GM12878 (cell line): ENCODE measurements at regions not wholly inside any gene's neighbourhood (a gene's known extent, or its start where the extent isn't known, plus 50 kb on each side); places are given as distances from the start of the nearest gene placed in this dataset.

Experiments
- ATF7 ChIP-seq: fragments of 450-650 bp; IDR thresholded peaks from 2 replicates; pipeline ENCODE4 v1.6.1; 2016; ENCODE audit warnings: low read depth, mild to moderate bottlenecking
- EED ChIP-seq: sonication (generic); IDR thresholded peaks from 2 replicates; pipeline ENCODE4 v1.6.1; 2016; ENCODE audit warnings: antibody characterized with exemption, low read depth
- EP300 ChIP-seq, 2 experiments: fragments of 150-350 bp in 1 of 2; IDR thresholded peaks; 2 replicates each; pipeline ENCODE4 v1.6.1; 2011 to 2012; ENCODE audit warnings: low read depth in 2 of 2, low read length in 2 of 2, borderline replicate concordance in 1 of 2, improper control_type of control experiment in 1 of 2, inconsistent platforms in 1 of 2; ENCODE audit not compliant: control insufficient read depth in 1 of 2
- GATAD2B ChIP-seq: fragments of 450-650 bp; conservative IDR thresholded peaks from 2 replicates; pipeline ENCODE4 v1.6.1; 2017; ENCODE audit warnings: low read depth, mild to moderate bottlenecking, moderate library complexity
- IKZF1 ChIP-seq: fragments of 450-650 bp; conservative IDR thresholded peaks from 2 replicates; pipeline ENCODE4 v1.6.1; 2017; ENCODE audit warnings: antibody characterized with exemption, mild to moderate bottlenecking
- IRF4 ChIP-seq: IDR thresholded peaks from 2 replicates; pipeline ENCODE4 v1.6.1; 2011; ENCODE audit warnings: low read depth, low read length
- JUND ChIP-seq: IDR thresholded peaks from 2 replicates; pipeline ENCODE4 v1.6.1; 2012; ENCODE audit warnings: low read depth, mild to moderate bottlenecking, low read length, improper control_type of control experiment, moderate library complexity
- MTA2 ChIP-seq: fragments of 450-650 bp; IDR thresholded peaks from 2 replicates; pipeline ENCODE4 v1.6.1; 2016; ENCODE audit warnings: low read depth, mild to moderate bottlenecking, moderate library complexity
- MXI1 ChIP-seq: fragments of 150-350 bp; IDR thresholded peaks from 2 replicates; pipeline ENCODE4 v1.6.1; 2011; ENCODE audit warnings: low read depth, mild to moderate bottlenecking, inconsistent platforms, low read length, improper control_type of control experiment
- NBN ChIP-seq: fragments of 450-650 bp; IDR thresholded peaks from 2 replicates; pipeline ENCODE4 v1.6.1; 2016
- NR2F1 ChIP-seq: fragments of 450-650 bp; conservative IDR thresholded peaks from 2 replicates; pipeline ENCODE4 v1.6.1; 2017; ENCODE audit warnings: mild to moderate bottlenecking
- PAX5 ChIP-seq: IDR thresholded peaks from 2 replicates; pipeline ENCODE4 v1.6.1; 2011; ENCODE audit warnings: low read depth, low read length, borderline replicate concordance
- SMAD1 ChIP-seq: fragments of 450-650 bp; IDR thresholded peaks from 2 replicates; pipeline ENCODE4 v1.6.1; 2018; ENCODE audit warnings: mild to moderate bottlenecking, low read depth; ENCODE audit not compliant: partially characterized antibody
- SUZ12 ChIP-seq: fragments of 200-600 bp; sonication (generic); IDR thresholded peaks from one replicate; pipeline ENCODE4 v1.6.1; 2018; ENCODE audit warnings: antibody characterized with exemption, mild to moderate bottlenecking; ENCODE audit not compliant: unreplicated experiment
- TBL1XR1 ChIP-seq: IDR thresholded peaks from 2 replicates; pipeline ENCODE4 v1.6.1; 2012; ENCODE audit warnings: low read depth, low read length, improper control_type of control experiment
- USF2 ChIP-seq: IDR thresholded peaks from 2 replicates; pipeline ENCODE4 v1.6.1; 2011; ENCODE audit warnings: low read depth, low read length, improper control_type of control experiment, borderline replicate concordance
- ZBTB11 ChIP-seq: fragments of 450-650 bp; formaldehyde crosslinking; IDR thresholded peaks from 2 replicates; pipeline ENCODE4 v1.5.0; 2022; ENCODE audit warnings: mild to moderate bottlenecking, missing genetic modification characterization
- ZNF24 ChIP-seq: fragments of 450-650 bp; IDR thresholded peaks from 2 replicates; pipeline ENCODE4 v1.6.1; 2017; ENCODE audit warnings: antibody characterized with exemption, mild to moderate bottlenecking
- ZNF687 ChIP-seq: fragments of 450-650 bp; IDR thresholded peaks from 2 replicates; pipeline ENCODE4 v1.6.1; 2017; ENCODE audit warnings: mild to moderate bottlenecking, moderate library complexity
- ZSCAN29 ChIP-seq: fragments of 450-650 bp; IDR thresholded peaks from 2 replicates; pipeline ENCODE4 v1.6.1; 2017; ENCODE audit warnings: mild to moderate bottlenecking, moderate library complexity
- TF ChIP-seq, protein P1 (sequence below): fragments of 450-650 bp; IDR thresholded peaks from 2 replicates; pipeline ENCODE4 v1.6.1; 2017; ENCODE audit warnings: mild to moderate bottlenecking, low read depth, inconsistent platforms; ENCODE audit not compliant: poor library complexity, severe bottlenecking

DNA sequence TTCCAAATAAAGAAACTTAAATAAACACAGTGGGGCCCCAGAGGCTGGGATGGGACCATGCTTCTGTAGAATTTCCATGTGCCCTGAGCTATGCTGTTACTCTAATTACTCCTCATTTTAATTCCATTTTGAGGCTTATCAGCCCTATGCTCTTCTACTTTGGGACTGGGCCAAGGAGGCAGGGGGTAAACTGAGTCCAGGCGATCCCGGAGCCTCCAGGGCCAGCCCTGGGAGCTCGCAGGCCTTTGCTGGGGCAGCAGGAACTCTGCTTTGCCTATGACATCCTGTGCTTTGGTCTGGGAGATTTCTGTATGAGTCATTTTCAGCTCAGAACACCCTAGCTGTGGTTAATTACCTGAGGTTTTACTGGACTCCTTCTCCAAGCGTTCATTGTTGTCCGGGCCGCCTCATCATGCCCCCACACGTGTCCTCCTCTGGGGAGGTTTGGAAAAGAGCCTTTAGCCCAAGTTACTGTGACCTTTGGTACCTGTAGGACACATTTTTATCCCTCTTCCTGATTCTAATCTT is 95.7 kb downstream of the RHOU start (continued):
- TF ChIP-seq, protein P1, sequence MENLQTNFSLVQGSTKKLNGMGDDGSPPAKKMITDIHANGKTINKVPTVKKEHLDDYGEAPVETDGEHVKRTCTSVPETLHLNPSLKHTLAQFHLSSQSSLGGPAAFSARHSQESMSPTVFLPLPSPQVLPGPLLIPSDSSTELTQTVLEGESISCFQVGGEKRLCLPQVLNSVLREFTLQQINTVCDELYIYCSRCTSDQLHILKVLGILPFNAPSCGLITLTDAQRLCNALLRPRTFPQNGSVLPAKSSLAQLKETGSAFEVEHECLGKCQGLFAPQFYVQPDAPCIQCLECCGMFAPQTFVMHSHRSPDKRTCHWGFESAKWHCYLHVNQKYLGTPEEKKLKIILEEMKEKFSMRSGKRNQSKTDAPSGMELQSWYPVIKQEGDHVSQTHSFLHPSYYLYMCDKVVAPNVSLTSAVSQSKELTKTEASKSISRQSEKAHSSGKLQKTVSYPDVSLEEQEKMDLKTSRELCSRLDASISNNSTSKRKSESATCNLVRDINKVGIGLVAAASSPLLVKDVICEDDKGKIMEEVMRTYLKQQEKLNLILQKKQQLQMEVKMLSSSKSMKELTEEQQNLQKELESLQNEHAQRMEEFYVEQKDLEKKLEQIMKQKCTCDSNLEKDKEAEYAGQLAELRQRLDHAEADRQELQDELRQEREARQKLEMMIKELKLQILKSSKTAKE: peak; percentile 55
- TF ChIP-seq ZNF24 (peak; percentile 73), ATF7 (peak; percentile 77), IKZF1 (peak; percentile 98), TBL1XR1 (0 out of 2 replicates have a peak, but pooled peaks have one; percentile 47), GATAD2B (peak; percentile 83), JUND (peak; percentile 59; the same call in 1 of the 2 replicates), PAX5 (peak; percentile 67; the same call in 1 of the 2 replicates), SMAD1 (no peak), MXI1 (0 out of 2 replicates have a peak, but pooled peaks have one; percentile 37), MTA2 (peak; percentile 97), NBN (peak; percentile 66; the same call in 1 of the 2 replicates), EED (0 out of 2 replicates have a peak, but pooled peaks have one; percentile 16), ZNF687 (0 out of 2 replicates have a peak, but pooled peaks have one; percentile 39), ZBTB11 (CRISPR knock-in tag) (no peak), USF2 (no peak; the same call in 1 of the 2 replicates), NR2F1 (peak; percentile 86), ZSCAN29 (0 out of 2 replicates have a peak, but pooled peaks have one; percentile 61), IRF4 (peak; percentile 60; the same call in 1 of the 2 replicates), SUZ12 (no peak), EP300 (IDR thresholded peaks at IDR 0.05; ENCODE audit: borderline replicate concordance in 1 of 2, control insufficient read depth in 1 of 2, low read depth in 2 of 2, low read length in 2 of 2) (peak; percentile 65 to 82; a peak in 2 of 4 replicates)
